GM12892 (cell line): ENCODE measurements at regions not wholly inside any gene's neighbourhood (a gene's known extent, or its start where the extent isn't known, plus 50 kb on each side); places are given as distances from the start of the nearest gene placed in this dataset.

Experiments used
- POLR2A ChIP-seq: IDR thresholded peaks from 2 replicates; pipeline ENCODE4 v1.6.1; 2011; ENCODE audit warnings: low read depth, low read length, control low read depth
- POLR2AphosphoS5 ChIP-seq: IDR thresholded peaks from 2 replicates; pipeline ENCODE4 v1.6.1; 2011; ENCODE audit warnings: low read depth, low read length, control low read depth

DNA sequence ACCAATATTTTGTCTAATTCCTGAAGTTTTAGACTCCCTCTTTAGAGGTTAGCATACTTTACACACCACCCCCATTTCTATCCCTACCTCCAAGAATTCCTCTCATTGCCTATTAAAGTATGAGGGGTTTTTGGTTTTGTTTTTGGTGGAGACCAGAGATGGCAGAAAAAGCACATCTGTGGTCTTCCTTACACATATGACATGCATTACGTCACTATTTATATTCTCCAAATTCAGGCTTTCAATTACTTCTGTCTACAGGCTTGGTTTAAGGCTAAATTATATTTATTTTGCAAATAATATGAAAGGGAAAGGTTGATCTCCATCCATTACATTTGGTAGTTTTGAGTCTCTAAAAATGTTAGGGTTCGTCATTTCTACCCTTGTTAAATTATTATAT lies 674.6 kb downstream of the LMO4 start:
- TF ChIP-seq POLR2A (no peak), POLR2AphosphoS5 (no peak)
